ENCODE measurements at regions not wholly inside any gene's neighbourhood (a gene's known extent, or its start where the extent isn't known, plus 50 kb on each side); places are given as distances from the start of the nearest gene placed in this dataset.
"Not testable (repeated sequence)": the region's sequence is repeated elsewhere in the genome, so short reads cannot be mapped to it uniquely, and the experiment has no call there.

GRCh38 chr2:195570329-195570728 is 86.7 kb upstream of the SLC39A10 start:
- DNase-seq: no peak

GRCh38 chr2:195569255-195569654 is 87.8 kb upstream of the SLC39A10 start:
- no peak for DNase-seq

- not testable (repeated sequence) for DNase-seq
These were observed 92.3 kb upstream of the SLC39A10 start for GRCh38 chr2:195564625-195565135.

- no peak for DNase-seq
These were observed 93.0 kb upstream of the SLC39A10 start for GRCh38 chr2:195563857-195564512.

- DNase-seq: no peak
These were observed 94.2 kb upstream of the SLC39A10 start for GRCh38 chr2:195562570-195563566.

- no peak for DNase-seq
These were observed 95.7 kb upstream of the SLC39A10 start for GRCh38 chr2:195561116-195561921.

- DNase-seq: no peak
These were observed 96.7 kb upstream of the SLC39A10 start for GRCh38 chr2:195560209-195560895.

GRCh38 chr2:195559431-195559914 is 97.6 kb upstream of the SLC39A10 start:
- peak; percentile 39 for DNase-seq

- no peak for DNase-seq
These were observed 101.1 kb upstream of the SLC39A10 start for GRCh38 chr2:195555971-195556370.

GRCh38 chr2:195552581-195552980 is 104.4 kb upstream of the SLC39A10 start:
- no peak for DNase-seq

GRCh38 chr2:195548198-195548940 is 108.7 kb upstream of the SLC39A10 start:
- no peak for DNase-seq

GRCh38 chr2:195547268-195547840 is 109.7 kb upstream of the SLC39A10 start:
- DNase-seq: not testable (repeated sequence)

GRCh38 chr2:195545811-195546210 is 111.2 kb upstream of the SLC39A10 start:
- DNase-seq: no peak

GRCh38 chr2:195543902-195544894 is 112.8 kb upstream of the SLC39A10 start:
- DNase-seq: peak; percentile 94

- DNase-seq: no peak
These were observed 114.0 kb upstream of the SLC39A10 start for GRCh38 chr2:195543063-195543462.

GRCh38 chr2:195542067-195542466 is 115.0 kb upstream of the SLC39A10 start:
- DNase-seq: no peak

- no peak for DNase-seq
These were observed 118.1 kb upstream of the SLC39A10 start for GRCh38 chr2:195538937-195539336.

GRCh38 chr2:195537811-195538210 is 119.2 kb upstream of the SLC39A10 start:
- no peak for DNase-seq

- no peak for DNase-seq
These were observed 120.1 kb upstream of the SLC39A10 start for GRCh38 chr2:195536906-195537305.
